GM19025 (cell line): ENCODE measurements at regions not wholly inside any gene's neighbourhood (a gene's known extent, or its start where the extent isn't known, plus 50 kb on each side); places are given as distances from the start of the nearest gene placed in this dataset.

Experiments
- ATAC-seq: cut with Tn5 transposase; IDR thresholded peaks from one replicate; pipeline ENCODE4 v1.9.1; 2021; ENCODE audit warnings: mild to moderate bottlenecking, low read depth, moderate library complexity; ENCODE audit not compliant: unreplicated experiment

GRCh38 chr6:6908121-6908520 is 199.6 kb upstream of the RREB1 start:
- no peak for ATAC-seq

- ATAC-seq: no peak
Observed at GRCh38 chr6:6909111-6909510, 198.7 kb upstream of the RREB1 start.

GRCh38 chr6:6910734-6911295 is 196.9 kb upstream of the RREB1 start:
- no peak for ATAC-seq

GRCh38 chr6:6911391-6911790 is 196.4 kb upstream of the RREB1 start:
- ATAC-seq: no peak

GRCh38 chr6:6912817-6913744 is 194.7 kb upstream of the RREB1 start:
- no peak for ATAC-seq

- ATAC-seq: no peak
Observed at GRCh38 chr6:6915219-6915618, 192.5 kb upstream of the RREB1 start.

- ATAC-seq: no peak
Observed at GRCh38 chr6:6915813-6916547, 191.8 kb upstream of the RREB1 start.

GRCh38 chr6:6916598-6916997 is 191.2 kb upstream of the RREB1 start:
- ATAC-seq: no peak

- ATAC-seq: peak; percentile 91
Observed at GRCh38 chr6:6918216-6918983, 189.4 kb upstream of the RREB1 start.

- ATAC-seq: no peak
Observed at GRCh38 chr6:6919173-6919572, 188.6 kb upstream of the RREB1 start.

GRCh38 chr6:6920114-6920986 is 187.4 kb upstream of the RREB1 start:
- no peak for ATAC-seq

- ATAC-seq: no peak
Observed at GRCh38 chr6:6920987-6921313, 186.8 kb upstream of the RREB1 start.

- no peak for ATAC-seq
Observed at GRCh38 chr6:6922166-6922565, 185.6 kb upstream of the RREB1 start.

GRCh38 chr6:6923605-6924004 is 184.2 kb upstream of the RREB1 start:
- ATAC-seq: no peak

- ATAC-seq: no peak
Observed at GRCh38 chr6:6924708-6925107, 183.1 kb upstream of the RREB1 start.

GRCh38 chr6:6925391-6926164 is 182.2 kb upstream of the RREB1 start:
- ATAC-seq: no peak

- no peak for ATAC-seq
Observed at GRCh38 chr6:6926856-6927255, 180.9 kb upstream of the RREB1 start.

- ATAC-seq: no peak
Observed at GRCh38 chr6:6927521-6928361, 180.0 kb upstream of the RREB1 start.
